ENCODE measurements at regions not wholly inside any gene's neighbourhood (a gene's known extent, or its start where the extent isn't known, plus 50 kb on each side); places are given as distances from the start of the nearest gene placed in this dataset.

DNA sequence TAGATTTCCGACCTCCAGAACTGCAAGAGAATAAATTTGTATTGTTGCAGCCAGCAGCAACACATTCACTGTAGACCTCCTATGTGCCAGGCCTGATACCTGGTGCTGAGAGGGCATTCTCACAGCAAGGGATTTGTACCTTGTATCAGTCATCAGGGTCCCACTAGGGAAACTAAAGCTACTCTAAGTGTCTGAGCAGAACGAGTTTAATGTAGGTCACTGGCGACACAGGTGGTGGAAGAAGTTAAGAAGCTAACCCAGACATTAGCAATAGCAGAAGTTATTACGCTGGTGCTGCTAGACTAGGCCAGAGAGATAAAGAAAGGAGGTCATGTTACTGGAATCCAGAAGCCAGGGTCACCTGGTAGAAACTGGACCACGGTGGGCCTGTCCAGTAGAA, 60.5 kb upstream of the BCL6 start:
- no peak for TF ChIP-seq POLR2A (IDR thresholded peaks at IDR 0.05)
- TF ChIP-seq, protein P1, sequence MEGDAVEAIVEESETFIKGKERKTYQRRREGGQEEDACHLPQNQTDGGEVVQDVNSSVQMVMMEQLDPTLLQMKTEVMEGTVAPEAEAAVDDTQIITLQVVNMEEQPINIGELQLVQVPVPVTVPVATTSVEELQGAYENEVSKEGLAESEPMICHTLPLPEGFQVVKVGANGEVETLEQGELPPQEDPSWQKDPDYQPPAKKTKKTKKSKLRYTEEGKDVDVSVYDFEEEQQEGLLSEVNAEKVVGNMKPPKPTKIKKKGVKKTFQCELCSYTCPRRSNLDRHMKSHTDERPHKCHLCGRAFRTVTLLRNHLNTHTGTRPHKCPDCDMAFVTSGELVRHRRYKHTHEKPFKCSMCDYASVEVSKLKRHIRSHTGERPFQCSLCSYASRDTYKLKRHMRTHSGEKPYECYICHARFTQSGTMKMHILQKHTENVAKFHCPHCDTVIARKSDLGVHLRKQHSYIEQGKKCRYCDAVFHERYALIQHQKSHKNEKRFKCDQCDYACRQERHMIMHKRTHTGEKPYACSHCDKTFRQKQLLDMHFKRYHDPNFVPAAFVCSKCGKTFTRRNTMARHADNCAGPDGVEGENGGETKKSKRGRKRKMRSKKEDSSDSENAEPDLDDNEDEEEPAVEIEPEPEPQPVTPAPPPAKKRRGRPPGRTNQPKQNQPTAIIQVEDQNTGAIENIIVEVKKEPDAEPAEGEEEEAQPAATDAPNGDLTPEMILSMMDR (IDR thresholded peaks at IDR 0.05) = no peak
- TF ChIP-seq EP300 (IDR thresholded peaks at IDR 0.05) = no peak
